Tibial nerve (tissue), 4 donors: ENCODE measurements at regions not wholly inside any gene's neighbourhood (a gene's known extent, or its start where the extent isn't known, plus 50 kb on each side); places are given as distances from the start of the nearest gene placed in this dataset.

Experiments
- EP300 ChIP-seq, 2 donors: sonication (generic); formaldehyde crosslinking; IDR thresholded peaks; one replicate each; pipeline ENCODE4 v1.6.1; 2017; ENCODE audit warnings: antibody characterized with exemption in 2 of 2, mild to moderate bottlenecking in 1 of 2
- POLR2A ChIP-seq, 2 donors: fragments of 450-650 bp; IDR thresholded peaks; one replicate each; pipeline ENCODE4 v1.6.1; 2017; ENCODE audit warnings: antibody characterized with exemption in 2 of 2, mild to moderate bottlenecking in 2 of 2, moderate library complexity in 2 of 2
- TF ChIP-seq, protein P1 (sequence below), 5 experiments: fragments of 200-600 bp in 3 of 5; fragments of 450-650 bp in 2 of 5; sonication (generic) in 3 of 5; IDR thresholded peaks; one replicate each; pipeline ENCODE4 v1.5.1; 2016 to 2019; ENCODE audit warnings: antibody characterized with exemption in 5 of 5, mild to moderate bottlenecking in 3 of 5, moderate library complexity in 2 of 5

GRCh38 chr5:173733021-173733420 is 116.6 kb upstream of the BOD1 start:
- TF ChIP-seq, protein P1, sequence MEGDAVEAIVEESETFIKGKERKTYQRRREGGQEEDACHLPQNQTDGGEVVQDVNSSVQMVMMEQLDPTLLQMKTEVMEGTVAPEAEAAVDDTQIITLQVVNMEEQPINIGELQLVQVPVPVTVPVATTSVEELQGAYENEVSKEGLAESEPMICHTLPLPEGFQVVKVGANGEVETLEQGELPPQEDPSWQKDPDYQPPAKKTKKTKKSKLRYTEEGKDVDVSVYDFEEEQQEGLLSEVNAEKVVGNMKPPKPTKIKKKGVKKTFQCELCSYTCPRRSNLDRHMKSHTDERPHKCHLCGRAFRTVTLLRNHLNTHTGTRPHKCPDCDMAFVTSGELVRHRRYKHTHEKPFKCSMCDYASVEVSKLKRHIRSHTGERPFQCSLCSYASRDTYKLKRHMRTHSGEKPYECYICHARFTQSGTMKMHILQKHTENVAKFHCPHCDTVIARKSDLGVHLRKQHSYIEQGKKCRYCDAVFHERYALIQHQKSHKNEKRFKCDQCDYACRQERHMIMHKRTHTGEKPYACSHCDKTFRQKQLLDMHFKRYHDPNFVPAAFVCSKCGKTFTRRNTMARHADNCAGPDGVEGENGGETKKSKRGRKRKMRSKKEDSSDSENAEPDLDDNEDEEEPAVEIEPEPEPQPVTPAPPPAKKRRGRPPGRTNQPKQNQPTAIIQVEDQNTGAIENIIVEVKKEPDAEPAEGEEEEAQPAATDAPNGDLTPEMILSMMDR (IDR thresholded peaks at IDR 0.05) = no peak
- TF ChIP-seq POLR2A (IDR thresholded peaks at IDR 0.05) (no peak), EP300 (IDR thresholded peaks at IDR 0.05) (no peak)
